Ectodermal cell (in vitro differentiated cells): ENCODE measurements at regions not wholly inside any gene's neighbourhood (a gene's known extent, or its start where the extent isn't known, plus 50 kb on each side); places are given as distances from the start of the nearest gene placed in this dataset.
"Not testable (repeated sequence)": the region's sequence is repeated elsewhere in the genome, so short reads cannot be mapped to it uniquely, and the experiment has no call there.

Source experiments
- H3K27ac ChIP-seq: 2 replicates; pipeline ENCODE4 v1.7.0; 2013; ENCODE audit warnings: mild to moderate bottlenecking, low read depth, low read length; ENCODE audit not compliant: insufficient read depth, poor library complexity, severe bottlenecking
- H3K27me3 ChIP-seq: 2 replicates; pipeline ENCODE4 v1.7.0; 2013; ENCODE audit warnings: mild to moderate bottlenecking, low read length; ENCODE audit not compliant: insufficient read depth, control insufficient read depth, poor library complexity, severe bottlenecking
- H3K36me3 ChIP-seq: one replicate; pipeline ENCODE4 v1.7.0; 2013; ENCODE audit warnings: low read length; ENCODE audit not compliant: control insufficient read depth, insufficient read depth
- H3K4me1 ChIP-seq: one replicate; pipeline ENCODE4 v1.7.0; 2013; ENCODE audit warnings: low read length; ENCODE audit not compliant: control insufficient read depth, insufficient read depth
- H3K4me3 ChIP-seq: 2 replicates; pipeline ENCODE4 v1.7.0; 2013; ENCODE audit warnings: low read depth, low read length, control low read depth; ENCODE audit not compliant: insufficient read depth
- H3K9me3 ChIP-seq: 2 replicates; pipeline ENCODE4 v1.7.0; 2013; ENCODE audit warnings: mild to moderate bottlenecking, low read length, moderate library complexity; ENCODE audit not compliant: control insufficient read depth
- WGBS, 2 experiments: methylation state at CpG; one replicate each; pipeline ENCODE4 v1.1.7; 2013; ENCODE audit warnings: missing lambda C conversion rate in 2 of 2; 5-methylcytosine and 5-hydroxymethylcytosine counted together

- H3K4me1 ChIP-seq, H3K9me3 ChIP-seq, H3K27me3 ChIP-seq, H3K4me3 ChIP-seq, H3K27ac ChIP-seq, H3K36me3 ChIP-seq: not testable (repeated sequence)
- 89 to 97% methylated on average over 3 of the region's 3 CpGs for WGBS, 2 experiments
Measured at GRCh38 chr3:21204122-21204521, 546.9 kb downstream of the ZNF385D start.

- Histone ChIP-seq H3K27ac (no peak overlapping the region), H3K4me3 (no peak overlapping the region), H3K36me3 (no peaks in the 10 kb centered on the region), H3K27me3 (no peaks in the 10 kb centered on the region), H3K4me1 (no peaks in the 10 kb centered on the region), H3K9me3 (no peaks in the 10 kb centered on the region)
- 100% methylated on average over 2 of the region's 2 CpGs; no CpG with 5 or more reads in 1 of the 2 experiments for WGBS, 2 experiments
Measured at GRCh38 chr3:21195203-21195602, 555.8 kb downstream of the ZNF385D start.

GRCh38 chr3:21194036-21194435, 557.0 kb downstream of the ZNF385D start:
- H3K4me1 ChIP-seq, H3K27ac ChIP-seq, H3K9me3 ChIP-seq, H3K36me3 ChIP-seq, H3K4me3 ChIP-seq, H3K27me3 ChIP-seq: not testable (repeated sequence)
- WGBS, 2 experiments, result 83 to 88% methylated on average over 2 of the region's 2 CpGs

DNA sequence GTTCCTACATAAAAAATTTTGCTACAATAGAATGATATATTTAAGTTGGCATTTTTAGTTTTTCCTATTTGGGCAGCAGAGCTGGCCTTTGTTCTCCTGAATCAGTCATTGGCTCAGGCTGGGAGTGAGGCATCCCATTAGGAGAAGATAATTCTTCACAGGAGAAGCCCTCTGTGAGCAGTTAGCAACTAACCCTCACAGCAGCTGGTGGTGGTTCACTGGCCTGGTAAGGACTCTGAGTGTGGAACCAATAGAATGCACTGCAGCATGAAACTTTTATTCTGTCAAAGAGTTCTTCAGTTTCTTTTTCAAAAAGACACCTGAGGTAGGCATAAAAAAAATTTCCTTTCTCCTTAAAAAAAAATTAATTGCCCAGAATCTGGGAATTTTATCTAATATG, 562.6 kb downstream of the ZNF385D start:
- Histone ChIP-seq H3K4me3 (no peak overlapping the region), H3K36me3 (no peaks in the 10 kb centered on the region), H3K4me1 (no peaks in the 10 kb centered on the region), H3K27ac (no peak overlapping the region), H3K9me3 (no peaks in the 10 kb centered on the region), H3K27me3 (no peaks in the 10 kb centered on the region)

DNA sequence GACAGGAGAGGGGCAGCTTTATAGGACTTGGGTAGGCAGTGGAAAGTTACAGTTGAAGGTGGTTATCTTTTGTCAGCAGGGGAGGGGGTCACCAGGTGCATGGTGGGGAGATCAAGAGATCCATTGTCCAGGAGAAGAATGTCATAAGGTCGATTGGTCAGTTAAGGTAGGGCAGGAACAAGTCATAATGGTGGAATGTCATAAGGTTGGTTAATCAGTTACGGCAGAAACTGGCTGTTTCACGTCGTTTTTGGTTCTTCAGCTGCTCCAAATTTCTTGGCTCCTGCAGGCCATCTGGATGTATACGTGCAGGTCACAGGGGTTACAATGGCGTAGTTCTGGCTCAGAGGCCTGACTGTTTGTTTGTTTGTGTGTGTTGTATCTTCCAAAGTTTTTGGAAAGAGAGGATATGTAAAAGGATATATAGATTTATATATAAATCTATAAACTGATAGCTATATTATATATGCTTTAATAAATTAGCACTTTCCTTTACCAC, 565.1 kb downstream of the ZNF385D start:
- no peaks in the 10 kb centered on the region for H3K4me1 ChIP-seq
- H3K27me3 ChIP-seq, result no peaks in the 10 kb centered on the region
- no peaks in the 10 kb centered on the region for H3K9me3 ChIP-seq
- no peak overlapping the region for H3K4me3 ChIP-seq
- H3K36me3 ChIP-seq, result no peaks in the 10 kb centered on the region
- H3K27ac ChIP-seq, result no peak overlapping the region
- 87 to 94% methylated on average over 6 of the region's 6 CpGs for WGBS, 2 experiments

- Histone ChIP-seq H3K4me1 (no peaks in the 10 kb centered on the region), H3K4me3 (no peak overlapping the region), H3K27me3 (no peaks in the 10 kb centered on the region), H3K36me3 (no peaks in the 10 kb centered on the region), H3K27ac (no peak overlapping the region), H3K9me3 (no peaks in the 10 kb centered on the region)
- WGBS, 2 experiments, result 94 to 96% methylated on average over 2 to 3 of the region's 3 CpGs
Measured at GRCh38 chr3:21174461-21174860, 576.5 kb downstream of the ZNF385D start.

DNA sequence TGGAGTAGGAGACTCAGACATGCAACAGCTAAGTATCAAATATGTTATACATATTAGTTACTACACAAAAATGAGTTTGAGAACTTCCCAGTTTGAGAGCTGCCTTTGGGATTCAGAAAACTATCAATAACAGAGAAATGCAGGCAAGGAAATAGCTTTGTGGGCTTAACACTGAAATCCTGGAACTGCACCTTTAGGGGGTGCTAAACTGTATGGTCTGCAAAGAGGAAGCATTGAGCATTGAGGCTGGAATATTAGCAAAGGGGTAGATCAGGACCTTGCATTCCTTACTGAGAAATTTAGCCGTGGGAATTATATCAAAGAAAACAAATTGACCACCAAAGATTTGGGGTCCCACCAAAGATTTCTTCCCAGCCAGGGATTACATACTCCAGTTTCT, 580.0 kb downstream of the ZNF385D start:
- Histone ChIP-seq H3K27ac (no peak overlapping the region), H3K36me3 (no peaks in the 10 kb centered on the region), H3K4me1 (no peaks in the 10 kb centered on the region), H3K4me3 (no peak overlapping the region), H3K9me3 (no peaks in the 10 kb centered on the region), H3K27me3 (no peaks in the 10 kb centered on the region)
- WGBS, 2 experiments, result 81 to 87% methylated on average over 1 of the region's 1 CpG

DNA sequence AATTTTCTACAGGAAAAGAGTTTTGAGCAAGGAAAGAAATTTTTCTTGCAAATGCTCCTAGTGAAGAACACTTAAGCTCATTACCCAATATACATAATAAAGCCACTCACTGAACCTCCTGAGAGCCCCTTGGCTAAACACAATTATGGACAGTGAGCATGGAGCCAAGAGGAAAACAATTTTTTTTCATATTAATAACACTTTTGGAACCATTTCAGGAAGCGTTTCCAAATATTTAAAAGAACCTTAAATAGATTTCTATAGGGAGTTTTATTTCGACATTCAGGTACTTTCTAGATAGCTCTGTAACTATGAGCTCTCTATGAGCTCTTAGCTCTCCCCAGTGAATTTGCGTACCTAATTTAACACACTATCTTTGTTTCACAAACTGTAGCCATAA, 581.1 kb downstream of the ZNF385D start:
- Histone ChIP-seq H3K36me3 (no peaks in the 10 kb centered on the region), H3K27ac (no peak overlapping the region), H3K9me3 (no peaks in the 10 kb centered on the region), H3K4me1 (no peaks in the 10 kb centered on the region), H3K27me3 (no peaks in the 10 kb centered on the region), H3K4me3 (no peak overlapping the region)
- WGBS, 2 experiments, result 81 to 100% methylated on average over 1 to 3 of the region's 3 CpGs

GRCh38 chr3:21168471-21168870, 582.5 kb downstream of the ZNF385D start:
- Histone ChIP-seq H3K4me3 (no peak overlapping the region), H3K9me3 (no peaks in the 10 kb centered on the region), H3K36me3 (no peaks in the 10 kb centered on the region), H3K27ac (no peak overlapping the region), H3K27me3 (no peaks in the 10 kb centered on the region), H3K4me1 (no peaks in the 10 kb centered on the region)
- WGBS, 2 experiments, result 94 to 96% methylated on average over 2 of the region's 2 CpGs

DNA sequence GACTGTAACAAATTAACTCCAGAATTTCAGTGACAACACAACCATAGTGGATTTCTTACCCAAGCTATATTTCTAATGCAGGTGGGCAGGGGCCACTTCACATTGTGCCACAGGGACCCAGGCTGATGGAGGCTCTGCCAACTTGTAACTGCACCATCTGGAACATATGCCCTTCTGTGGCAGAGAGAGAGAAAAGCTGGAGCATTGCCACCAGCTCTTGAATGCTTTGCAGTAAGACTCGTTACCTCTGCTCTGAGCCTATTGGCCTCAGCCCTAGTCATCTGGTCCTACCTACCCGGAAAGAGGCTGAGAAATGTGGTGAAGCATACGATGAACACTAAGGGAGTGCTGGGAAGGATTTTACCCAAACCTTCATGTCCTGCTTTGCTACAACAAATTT, 587.1 kb downstream of the ZNF385D start:
- WGBS, 2 experiments, result 94% methylated on average over 3 of the region's 3 CpGs
- Histone ChIP-seq H3K9me3 (no peaks in the 10 kb centered on the region), H3K27ac (no peak overlapping the region), H3K4me3 (no peak overlapping the region), H3K36me3 (no peaks in the 10 kb centered on the region), H3K4me1 (no peaks in the 10 kb centered on the region), H3K27me3 (no peaks in the 10 kb centered on the region)

DNA sequence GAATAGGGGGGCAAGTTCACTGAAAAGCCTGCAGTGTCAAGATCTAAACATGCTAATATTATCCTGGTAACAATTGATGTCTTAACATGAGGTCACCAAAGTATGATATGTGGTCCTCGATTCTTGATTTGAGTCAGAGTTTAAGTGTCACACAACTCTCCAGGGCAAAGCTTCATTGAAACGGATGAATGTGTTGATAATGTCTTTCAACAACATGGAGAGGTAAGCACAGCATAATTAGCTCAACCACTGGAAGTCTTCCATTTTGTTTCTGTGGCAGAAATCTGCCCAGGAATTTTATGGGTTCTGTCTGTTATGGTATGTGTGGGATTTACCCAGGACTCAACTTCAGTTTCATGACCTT, 591.5 kb downstream of the ZNF385D start:
- Histone ChIP-seq H3K27me3 (no peaks in the 10 kb centered on the region), H3K4me3 (no peak overlapping the region), H3K4me1 (no peaks in the 10 kb centered on the region), H3K36me3 (no peaks in the 10 kb centered on the region), H3K9me3 (no peaks in the 10 kb centered on the region), H3K27ac (no peak overlapping the region)
- 91 to 97% methylated on average over 2 of the region's 2 CpGs for WGBS, 2 experiments
